ENCODE measurements at regions not wholly inside any gene's neighbourhood (a gene's known extent, or its start where the extent isn't known, plus 50 kb on each side); places are given as distances from the start of the nearest gene placed in this dataset.

- H3K27ac ChIP-seq (ENCODE audit: low read depth in 1 of 2, low read length in 1 of 2): no peak overlapping the region
- H3K9ac ChIP-seq (ENCODE audit: insufficient read depth in 1 of 2, low read length in 2 of 2): no peak overlapping the region
- H3K4me1 ChIP-seq (ENCODE audit: control insufficient read depth in 5 of 5, insufficient read depth in 5 of 5, low read length in 5 of 5): no peaks in the 10 kb centered on the region
- no peak for ATAC-seq (ENCODE audit: insufficient read depth, low FRiP score)
- TF ChIP-seq CTCF (IDR thresholded peaks at IDR 0.05; ENCODE audit: control extremely low read depth, extremely low read depth): no peak
- no peaks in the 10 kb centered on the region for H3K9me3 ChIP-seq (ENCODE audit: control insufficient read depth in 4 of 4, insufficient read depth in 3 of 4, low read length in 3 of 4)
- no peak overlapping the region for H3K4me3 ChIP-seq
- no peaks in the 10 kb centered on the region for H3K27me3 ChIP-seq (ENCODE audit: control insufficient read depth in 3 of 3, insufficient read depth in 3 of 3, low read length in 2 of 3)
- DNase-seq: no peak
- H3K36me3 ChIP-seq (ENCODE audit: control insufficient read depth in 4 of 4, insufficient read depth in 4 of 4, low read length in 4 of 4): no peaks in the 10 kb centered on the region
- 81 to 84% methylated on average over 2 of the region's 2 CpGs for WGBS, 2 donors
These were observed 108.1 kb upstream of the FBN2 start for GRCh38 chr5:128646176-128646575.

- Histone ChIP-seq H3K4me1 (ENCODE audit: control insufficient read depth in 5 of 5, insufficient read depth in 5 of 5, low read length in 5 of 5) (no peaks in the 10 kb centered on the region), H3K9me3 (ENCODE audit: control insufficient read depth in 4 of 4, insufficient read depth in 3 of 4, low read length in 3 of 4) (no peaks in the 10 kb centered on the region), H3K27me3 (ENCODE audit: control insufficient read depth in 3 of 3, insufficient read depth in 3 of 3, low read length in 2 of 3) (no peaks in the 10 kb centered on the region), H3K27ac (ENCODE audit: low read depth in 1 of 2, low read length in 1 of 2) (no peak overlapping the region), H3K9ac (ENCODE audit: insufficient read depth in 1 of 2, low read length in 2 of 2) (no peak overlapping the region), H3K36me3 (ENCODE audit: control insufficient read depth in 4 of 4, insufficient read depth in 4 of 4, low read length in 4 of 4) (no peaks in the 10 kb centered on the region), H3K4me3 (no peak overlapping the region)
- ATAC-seq (ENCODE audit: insufficient read depth, low FRiP score): no peak
- peak in 1 of 3 donors; percentile 9 for DNase-seq
- no peak for TF ChIP-seq CTCF (IDR thresholded peaks at IDR 0.05; ENCODE audit: control extremely low read depth, extremely low read depth)
These were observed 111.1 kb upstream of the FBN2 start for GRCh38 chr5:128649192-128649591.

GRCh38 chr5:128662997-128663396, 125.0 kb upstream of the FBN2 start:
- no peak overlapping the region for H3K9ac ChIP-seq (ENCODE audit: insufficient read depth in 1 of 2, low read length in 2 of 2)
- DNase-seq (no peak), ATAC-seq (ENCODE audit: insufficient read depth, low FRiP score) (no peak)
- no peaks in the 10 kb centered on the region for H3K27me3 ChIP-seq (ENCODE audit: control insufficient read depth in 3 of 3, insufficient read depth in 3 of 3, low read length in 2 of 3)
- no peak overlapping the region for H3K4me3 ChIP-seq
- H3K4me1 ChIP-seq (ENCODE audit: control insufficient read depth in 5 of 5, insufficient read depth in 5 of 5, low read length in 5 of 5): no peaks in the 10 kb centered on the region
- TF ChIP-seq CTCF (IDR thresholded peaks at IDR 0.05; ENCODE audit: control extremely low read depth, extremely low read depth): no peak
- WGBS, 2 donors: 84 to 85% methylated on average over 2 of the region's 2 CpGs
- peaks cover 0 to 1% (median 0%) of the 10 kb centered on the region in 4 donors for H3K9me3 ChIP-seq (ENCODE audit: control insufficient read depth in 4 of 4, insufficient read depth in 3 of 4, low read length in 3 of 4)
- H3K27ac ChIP-seq (ENCODE audit: low read depth in 1 of 2, low read length in 1 of 2): no peak overlapping the region
- no peaks in the 10 kb centered on the region for H3K36me3 ChIP-seq (ENCODE audit: control insufficient read depth in 4 of 4, insufficient read depth in 4 of 4, low read length in 4 of 4)

GRCh38 chr5:128665747-128666355, 127.8 kb upstream of the FBN2 start:
- Histone ChIP-seq H3K4me1 (ENCODE audit: control insufficient read depth in 5 of 5, insufficient read depth in 5 of 5, low read length in 5 of 5) (no peaks in the 10 kb centered on the region), H3K36me3 (ENCODE audit: control insufficient read depth in 4 of 4, insufficient read depth in 4 of 4, low read length in 4 of 4) (no peaks in the 10 kb centered on the region), H3K9ac (ENCODE audit: insufficient read depth in 1 of 2, low read length in 2 of 2) (no peak overlapping the region), H3K9me3 (ENCODE audit: control insufficient read depth in 4 of 4, insufficient read depth in 3 of 4, low read length in 3 of 4) (no peaks in the 10 kb centered on the region), H3K27ac (ENCODE audit: low read depth in 1 of 2, low read length in 1 of 2) (no peak overlapping the region), H3K27me3 (ENCODE audit: control insufficient read depth in 3 of 3, insufficient read depth in 3 of 3, low read length in 2 of 3) (no peaks in the 10 kb centered on the region), H3K4me3 (no peak overlapping the region)
- TF ChIP-seq CTCF (IDR thresholded peaks at IDR 0.05; ENCODE audit: control extremely low read depth, extremely low read depth): no peak
- ATAC-seq (ENCODE audit: insufficient read depth, low FRiP score): no peak
- DNase-seq: no peak
- WGBS, 2 donors: 67 to 78% methylated on average over 5 of the region's 5 CpGs

Measured in lung (tissue), 11 donors.